ENCODE measurements at regions not wholly inside any gene's neighbourhood (a gene's known extent, or its start where the extent isn't known, plus 50 kb on each side); places are given as distances from the start of the nearest gene placed in this dataset.
A peak's percentile ranks its signal among the peaks of the same experiment; 100 is the strongest.

GRCh38 chr5:53277491-53277890, 167.9 kb upstream of the MOCS2 start:
- H3K27ac ChIP-seq: no peak overlapping the region
- H3K4me1 ChIP-seq: no peaks in the 10 kb centered on the region
- H3K9me3 ChIP-seq: no peaks in the 10 kb centered on the region
- no peak overlapping the region for H3K4me3 ChIP-seq
- no peaks in the 10 kb centered on the region for H3K36me3 ChIP-seq
- TF ChIP-seq EP300 (IDR thresholded peaks at IDR 0.05): no peak
- no peak for TF ChIP-seq POLR2A (IDR thresholded peaks at IDR 0.05)
- TF ChIP-seq CTCF (IDR thresholded peaks at IDR 0.05): no peak
- no peak for TF ChIP-seq POLR2AphosphoS5 (IDR thresholded peaks at IDR 0.05)
- no peaks in the 10 kb centered on the region for H3K27me3 ChIP-seq
- no peak for DNase-seq (ENCODE audit: low spot score in 2 of 2)
- 59% methylated on average over 1 of the region's 1 CpG for WGBS

DNA sequence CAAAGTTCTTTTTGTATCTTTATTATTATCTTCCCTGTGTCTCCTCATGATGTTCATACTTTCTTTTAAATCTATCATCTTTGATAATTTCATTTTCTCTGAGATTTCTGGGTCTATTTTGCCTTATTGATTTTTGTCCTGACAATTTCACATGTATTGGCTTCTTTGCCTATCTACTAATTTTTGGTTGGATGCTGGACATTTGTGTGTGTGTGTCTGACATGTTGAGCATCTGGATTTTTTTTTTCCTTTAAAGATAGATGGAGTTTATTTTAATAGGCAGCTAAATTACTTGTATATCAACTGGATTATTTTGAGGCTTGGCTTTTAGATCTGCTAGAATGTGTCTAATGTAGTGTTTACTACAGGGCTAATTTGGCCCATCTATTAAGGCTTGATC, 178.0 kb upstream of the MOCS2 start:
- Histone ChIP-seq H3K9me3 (no peaks in the 10 kb centered on the region), H3K27ac (no peak overlapping the region), H3K4me3 (no peak overlapping the region), H3K36me3 (no peaks in the 10 kb centered on the region), H3K4me1 (peaks cover 6% of the 10 kb centered on the region), H3K27me3 (no peaks in the 10 kb centered on the region)
- no peak for DNase-seq (ENCODE audit: low spot score in 2 of 2)
- TF ChIP-seq POLR2AphosphoS5 (IDR thresholded peaks at IDR 0.05): no peak
- TF ChIP-seq POLR2A (IDR thresholded peaks at IDR 0.05): no peak
- TF ChIP-seq CTCF (IDR thresholded peaks at IDR 0.05): no peak
- TF ChIP-seq EP300 (IDR thresholded peaks at IDR 0.05): no peak

GRCh38 chr5:53288511-53288910, 179.0 kb upstream of the MOCS2 start:
- Histone ChIP-seq H3K4me3 (no peak overlapping the region), H3K27me3 (no peaks in the 10 kb centered on the region), H3K27ac (no peak overlapping the region), H3K36me3 (no peaks in the 10 kb centered on the region), H3K4me1 (peaks cover 6% of the 10 kb centered on the region), H3K9me3 (no peaks in the 10 kb centered on the region)
- TF ChIP-seq POLR2AphosphoS5 (IDR thresholded peaks at IDR 0.05) (no peak), EP300 (IDR thresholded peaks at IDR 0.05) (no peak), CTCF (IDR thresholded peaks at IDR 0.05) (no peak), POLR2A (IDR thresholded peaks at IDR 0.05) (no peak)
- DNase-seq (ENCODE audit: low spot score in 2 of 2): no peak

DNA sequence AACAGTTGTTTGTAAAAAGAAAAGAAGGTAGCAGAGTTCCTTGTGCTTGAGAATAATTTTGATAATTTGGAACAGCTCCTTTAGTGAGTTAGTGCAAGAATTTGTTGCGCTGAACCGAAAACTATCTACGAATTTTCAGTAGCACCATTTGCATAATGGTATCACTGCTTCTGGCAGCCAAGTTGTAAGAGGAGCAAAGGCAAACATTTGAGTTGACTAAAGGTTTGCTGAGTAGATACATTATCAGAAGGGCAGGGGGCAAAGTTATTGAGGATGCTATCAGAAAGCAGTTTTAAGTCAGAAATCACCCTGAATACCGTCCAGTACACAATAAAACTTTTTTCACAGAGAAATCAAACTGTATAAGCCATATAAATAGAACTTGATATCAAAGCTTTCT, 181.5 kb upstream of the MOCS2 start:
- no peak for DNase-seq (ENCODE audit: low spot score in 2 of 2)
- H3K4me3 ChIP-seq: no peak overlapping the region
- peaks cover 6% of the 10 kb centered on the region for H3K4me1 ChIP-seq
- no peak for TF ChIP-seq POLR2AphosphoS5 (IDR thresholded peaks at IDR 0.05)
- TF ChIP-seq EP300 (IDR thresholded peaks at IDR 0.05): no peak
- no peak for TF ChIP-seq CTCF (IDR thresholded peaks at IDR 0.05)
- no peak for TF ChIP-seq POLR2A (IDR thresholded peaks at IDR 0.05)
- no peak overlapping the region for H3K27ac ChIP-seq
- H3K36me3 ChIP-seq: no peaks in the 10 kb centered on the region
- no peaks in the 10 kb centered on the region for H3K9me3 ChIP-seq
- H3K27me3 ChIP-seq: no peaks in the 10 kb centered on the region
- WGBS: 73% methylated on average over 4 of the region's 4 CpGs

- no peak for TF ChIP-seq POLR2A (IDR thresholded peaks at IDR 0.05)
- peak in 1 of 3 donors; percentile 45 for TF ChIP-seq POLR2AphosphoS5 (IDR thresholded peaks at IDR 0.05)
These were observed 182.0 kb upstream of the MOCS2 start for GRCh38 chr5:53291528-53291927.

DNA sequence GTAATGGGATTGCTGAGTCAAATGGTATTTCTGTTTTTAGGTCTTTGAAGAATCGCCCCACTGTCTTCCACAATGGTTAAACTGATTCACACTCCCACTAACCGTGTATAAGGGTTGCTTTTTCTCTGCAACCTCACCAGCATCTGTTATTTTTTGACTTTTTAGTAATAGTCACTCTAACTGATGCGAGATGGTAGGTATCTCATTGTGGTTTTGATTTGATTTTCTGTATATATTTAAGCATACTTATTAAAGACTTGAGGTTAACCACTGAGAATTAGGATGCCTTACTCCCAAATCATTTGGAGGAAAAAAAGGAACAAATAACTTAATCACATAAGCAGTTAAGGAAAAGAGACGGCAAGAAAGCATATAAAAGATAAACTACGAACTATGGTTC, 181.6 kb upstream of the FST start:
- no peak for DNase-seq (ENCODE audit: low spot score in 2 of 2)
- Histone ChIP-seq H3K4me1 (peaks cover 3% of the 10 kb centered on the region), H3K4me3 (no peak overlapping the region), H3K9me3 (no peaks in the 10 kb centered on the region), H3K36me3 (no peaks in the 10 kb centered on the region), H3K27me3 (no peaks in the 10 kb centered on the region), H3K27ac (no peak overlapping the region)
- TF ChIP-seq POLR2A (IDR thresholded peaks at IDR 0.05) (no peak), CTCF (IDR thresholded peaks at IDR 0.05) (no peak), EP300 (IDR thresholded peaks at IDR 0.05) (no peak), POLR2AphosphoS5 (IDR thresholded peaks at IDR 0.05) (no peak)
- WGBS: 77% methylated on average over 5 of the region's 5 CpGs

More at GRCh38 chr5:53291528-53291927, 182.0 kb upstream of the MOCS2 start:
- Histone ChIP-seq H3K4me1 (peaks cover 6% of the 10 kb centered on the region), H3K9me3 (no peaks in the 10 kb centered on the region), H3K27me3 (no peaks in the 10 kb centered on the region), H3K4me3 (no peak overlapping the region), H3K36me3 (no peaks in the 10 kb centered on the region), H3K27ac (no peak overlapping the region)
- no peak for DNase-seq (ENCODE audit: low spot score in 2 of 2)
